Retinal pigment epithelial cell (primary cell): ENCODE measurements at regions not wholly inside any gene's neighbourhood (a gene's known extent, or its start where the extent isn't known, plus 50 kb on each side); places are given as distances from the start of the nearest gene placed in this dataset.

ENCODE experiments used
- DNase-seq: peaks from one replicate; pipeline ENCODE4 v3.0.0-alpha.2; 2010; ENCODE audit warnings: low read depth
- H3K4me3 ChIP-seq: 2 replicates; pipeline ENCODE4 v1.5.1; 2011; ENCODE audit warnings: mild to moderate bottlenecking, low read length, control low read depth, moderate library complexity
- TF ChIP-seq, protein P1 (sequence below): conservative IDR thresholded peaks from 2 replicates; pipeline ENCODE4 v1.5.1; 2011; ENCODE audit warnings: low read depth, low read length, control low read depth, inconsistent platforms

DNA sequence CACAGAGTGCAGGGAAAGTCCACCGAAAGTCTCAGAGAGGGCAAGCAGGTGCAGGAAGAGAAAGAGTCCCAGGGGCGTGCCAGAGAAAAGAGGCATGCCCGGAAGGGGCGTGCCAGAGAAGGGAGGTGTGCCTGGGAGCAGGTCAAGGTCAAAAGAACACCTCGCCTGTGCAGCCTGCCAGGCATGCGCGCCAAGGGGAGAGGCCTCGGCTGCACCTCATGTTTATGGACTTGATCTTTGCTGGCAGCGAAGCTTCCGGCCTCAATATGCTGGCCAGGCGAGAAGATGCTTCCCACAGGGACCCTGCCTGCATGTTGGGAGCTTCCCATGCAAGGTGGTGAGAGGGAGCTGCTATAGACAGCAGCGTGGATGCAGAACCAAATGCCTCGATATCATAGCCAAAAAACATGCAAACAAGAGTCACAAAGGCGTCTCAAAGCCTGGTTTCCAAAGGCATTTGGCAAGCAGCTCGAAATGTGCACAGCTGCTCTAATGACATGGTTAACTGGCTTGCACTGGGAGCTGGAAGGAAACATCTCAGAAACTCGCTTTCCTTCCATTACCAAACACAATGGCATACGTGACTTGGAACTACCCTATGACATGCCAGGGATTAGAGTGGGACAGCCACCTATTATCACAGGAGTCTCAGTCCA, 192.5 kb upstream of the PPP2R2D start:
- no peak overlapping the region for H3K4me3 ChIP-seq
- TF ChIP-seq, protein P1, sequence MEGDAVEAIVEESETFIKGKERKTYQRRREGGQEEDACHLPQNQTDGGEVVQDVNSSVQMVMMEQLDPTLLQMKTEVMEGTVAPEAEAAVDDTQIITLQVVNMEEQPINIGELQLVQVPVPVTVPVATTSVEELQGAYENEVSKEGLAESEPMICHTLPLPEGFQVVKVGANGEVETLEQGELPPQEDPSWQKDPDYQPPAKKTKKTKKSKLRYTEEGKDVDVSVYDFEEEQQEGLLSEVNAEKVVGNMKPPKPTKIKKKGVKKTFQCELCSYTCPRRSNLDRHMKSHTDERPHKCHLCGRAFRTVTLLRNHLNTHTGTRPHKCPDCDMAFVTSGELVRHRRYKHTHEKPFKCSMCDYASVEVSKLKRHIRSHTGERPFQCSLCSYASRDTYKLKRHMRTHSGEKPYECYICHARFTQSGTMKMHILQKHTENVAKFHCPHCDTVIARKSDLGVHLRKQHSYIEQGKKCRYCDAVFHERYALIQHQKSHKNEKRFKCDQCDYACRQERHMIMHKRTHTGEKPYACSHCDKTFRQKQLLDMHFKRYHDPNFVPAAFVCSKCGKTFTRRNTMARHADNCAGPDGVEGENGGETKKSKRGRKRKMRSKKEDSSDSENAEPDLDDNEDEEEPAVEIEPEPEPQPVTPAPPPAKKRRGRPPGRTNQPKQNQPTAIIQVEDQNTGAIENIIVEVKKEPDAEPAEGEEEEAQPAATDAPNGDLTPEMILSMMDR: no peak
- no peak for DNase-seq

DNA sequence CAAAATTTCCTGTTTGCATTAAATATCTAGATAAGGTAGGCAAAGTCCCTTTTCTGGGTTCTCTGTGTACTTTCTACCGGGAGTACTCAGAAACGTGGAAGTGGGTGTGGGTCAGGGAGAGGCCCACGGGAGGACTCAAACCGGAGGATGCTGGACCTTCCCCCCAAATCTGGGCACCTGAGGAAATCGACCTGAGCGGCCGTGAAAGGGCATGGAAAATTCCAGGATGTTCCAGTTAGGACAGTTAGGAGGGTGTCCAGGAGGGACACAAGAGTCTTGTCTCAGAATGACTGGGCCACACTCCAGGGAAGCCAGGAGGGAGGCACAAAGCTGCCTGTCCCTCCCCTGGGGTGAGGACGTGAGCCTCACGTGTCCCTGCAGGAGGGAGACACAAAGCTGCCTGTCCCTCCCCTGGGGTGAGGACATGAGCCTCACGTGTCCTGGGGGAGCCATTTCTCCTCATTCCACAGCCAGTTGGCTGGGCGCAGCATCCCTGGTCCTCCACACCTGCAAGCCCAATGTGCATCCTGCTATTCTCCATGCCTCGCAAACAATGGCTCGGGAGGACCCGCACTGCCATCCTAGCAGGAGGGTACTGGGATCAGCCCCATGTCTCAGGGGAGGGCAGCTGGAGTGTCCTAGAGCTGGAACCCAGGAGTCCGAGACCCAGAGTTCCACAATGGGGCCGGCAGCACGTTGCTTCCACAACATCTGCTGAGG, 190.5 kb upstream of the PPP2R2D start:
- TF ChIP-seq, protein P1: no peak
- no peak overlapping the region for H3K4me3 ChIP-seq
- DNase-seq: no peak

DNA sequence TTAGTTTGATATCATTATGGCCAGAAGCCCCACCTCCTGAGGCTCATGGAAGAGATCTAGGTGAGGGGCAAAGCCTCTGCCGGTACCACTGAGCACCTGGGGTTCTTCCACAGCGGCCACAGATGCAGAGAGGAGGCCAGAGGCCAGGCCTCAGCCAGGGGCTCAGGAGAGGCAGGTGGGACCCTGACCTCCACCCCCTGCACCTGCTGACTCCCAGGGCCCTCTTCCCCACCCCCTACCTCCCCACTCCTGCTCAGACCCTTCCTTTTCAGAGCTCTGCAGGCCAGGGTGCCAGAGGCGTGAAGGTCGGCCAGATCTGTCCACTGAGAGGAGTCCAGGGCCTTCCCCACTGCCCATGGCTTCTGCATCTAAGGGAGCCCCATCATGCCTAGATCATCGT, 178.7 kb upstream of the PPP2R2D start:
- no peak for DNase-seq
- TF ChIP-seq, protein P1: no peak
- H3K4me3 ChIP-seq: no peak overlapping the region

DNA sequence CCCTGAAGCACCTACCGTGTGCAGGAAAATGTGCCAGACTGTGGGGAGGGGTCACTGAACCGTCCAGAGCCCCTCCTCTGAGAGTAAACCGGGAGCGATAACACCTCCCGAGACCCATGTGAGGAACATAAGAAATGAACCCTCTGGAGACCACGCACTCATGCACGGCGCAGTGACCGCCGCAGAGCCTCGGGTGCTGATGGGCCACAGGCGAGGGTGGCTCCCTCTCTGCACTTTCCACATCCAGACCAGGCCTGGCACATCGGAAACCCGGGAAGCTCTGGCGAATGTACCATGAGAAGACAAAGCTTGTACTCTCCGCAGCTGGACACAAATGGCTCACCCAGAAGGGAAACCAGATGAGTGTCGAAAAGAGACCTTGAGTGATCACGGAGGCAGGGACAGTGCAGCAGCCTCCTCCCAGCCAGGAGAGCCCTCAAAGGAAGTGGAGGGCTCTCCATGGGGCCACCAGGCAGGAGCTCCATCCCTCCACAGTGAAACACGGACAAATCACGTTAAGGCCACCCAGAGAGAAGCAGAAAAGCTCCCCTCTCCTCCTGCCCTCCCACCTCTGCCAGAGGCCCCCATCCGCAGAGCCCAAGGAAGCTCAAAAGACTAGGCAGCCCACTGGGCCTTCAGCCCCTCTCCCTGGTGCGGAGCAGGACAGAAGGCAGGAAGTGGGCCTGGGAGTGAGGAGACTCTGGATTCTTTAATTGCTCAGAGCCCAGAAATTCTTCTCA, 178.1 kb upstream of the PPP2R2D start:
- no peak for DNase-seq
- TF ChIP-seq, protein P1: no peak
- no peak overlapping the region for H3K4me3 ChIP-seq

DNA sequence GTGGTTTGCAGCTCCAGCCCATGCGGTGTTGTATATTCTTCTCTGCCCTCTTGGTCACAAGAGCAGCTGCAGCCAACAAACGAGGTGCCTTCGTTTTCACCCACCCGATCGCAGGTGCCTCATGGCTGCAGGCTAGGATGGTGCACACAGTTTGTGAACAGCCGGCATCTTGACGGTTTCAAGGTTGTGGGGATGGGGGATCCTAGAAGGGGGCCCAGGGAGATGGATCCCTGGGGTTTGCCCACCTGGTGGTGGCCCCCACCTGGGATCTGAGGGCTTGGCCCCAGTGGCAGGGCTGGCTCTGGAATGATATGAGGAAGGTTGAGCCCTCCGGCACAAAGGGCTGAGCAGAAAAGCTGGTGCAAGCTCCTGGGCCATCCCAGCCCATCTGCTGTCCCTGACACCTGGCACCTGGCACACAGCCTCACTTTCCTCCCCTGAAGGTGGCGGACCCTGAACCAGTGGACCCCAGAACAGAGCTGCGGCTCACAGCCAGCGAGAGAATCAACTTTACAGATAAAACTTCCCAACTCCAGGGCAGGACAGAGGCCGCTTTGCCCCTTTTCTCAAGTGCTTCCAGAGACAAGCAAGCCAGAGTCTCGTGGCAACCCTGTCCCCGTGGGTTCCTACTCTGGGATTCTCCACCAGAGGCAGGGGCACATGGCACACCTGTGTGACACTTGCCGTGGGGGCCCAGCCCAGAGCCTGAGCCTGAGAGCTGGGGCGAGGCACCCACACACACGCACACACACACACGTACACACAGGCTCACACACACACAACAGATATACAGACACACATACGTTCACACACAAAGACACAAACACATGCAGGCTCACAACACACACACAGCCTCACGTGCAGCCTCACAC, 177.3 kb upstream of the PPP2R2D start:
- no peak overlapping the region for H3K4me3 ChIP-seq
- no peak for DNase-seq
- TF ChIP-seq, protein P1: no peak

DNA sequence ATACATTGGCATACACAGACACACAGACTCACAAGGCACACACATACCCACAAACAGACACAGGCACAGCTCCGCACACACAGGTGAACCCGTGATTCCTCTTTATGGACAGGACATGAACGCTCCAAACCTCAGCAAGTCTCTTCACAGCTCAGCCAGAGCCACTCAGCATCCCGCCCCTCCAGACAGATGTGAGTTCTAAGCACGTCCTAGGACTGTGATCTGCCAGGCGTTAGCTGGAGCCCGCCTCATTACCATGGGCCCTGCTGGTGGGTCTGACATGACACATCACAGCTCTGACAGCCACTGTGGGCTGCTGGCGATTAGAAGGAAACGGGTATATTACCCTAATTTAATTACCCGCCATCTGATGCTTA, 176.7 kb upstream of the PPP2R2D start:
- H3K4me3 ChIP-seq: no peak overlapping the region
- DNase-seq: no peak
- TF ChIP-seq, protein P1: no peak
